Common myeloid progenitor, CD34-positive (primary cell): ENCODE measurements at regions not wholly inside any gene's neighbourhood (a gene's known extent, or its start where the extent isn't known, plus 50 kb on each side); places are given as distances from the start of the nearest gene placed in this dataset.

Experiments
- CTCF ChIA-PET: fragments of 350-600 bp; sonication (Branson Sonifier 250); formaldehyde crosslinking; loops from one replicate; lab custom pipeline; 2021; ENCODE audit warnings: antibody characterized with exemption; lab: Charles Lee
- POLR2A ChIA-PET: fragments of 350-600 bp; sonication (Branson Sonifier 250); formaldehyde crosslinking; loops from one replicate; lab custom pipeline; 2021; ENCODE audit warnings: antibody characterized with exemption; lab: Charles Lee
- DNase-seq, 3 donors: peaks; one replicate each; pipeline versions ENCODE4 v3.0.0 to v3.0.0-alpha.2; 2013
- H3K27ac ChIP-seq, 2 experiments: 1 replicate in 1 of 2; 2 replicates in 1 of 2; pipeline ENCODE4 v1.7.0; 2013; ENCODE audit warnings: inconsistent platforms in 2 of 2, low read length in 2 of 2, mild to moderate bottlenecking in 2 of 2, low read depth in 1 of 2, moderate library complexity in 1 of 2; ENCODE audit not compliant: severe bottlenecking in 2 of 2, insufficient read depth in 1 of 2, poor library complexity in 1 of 2
- H3K27me3 ChIP-seq, 5 experiments: replicated peaks in 2 of 5; 1 replicate in 3 of 5; 2 replicates in 2 of 5; pipeline versions ENCODE4 v1.6.1 to v1.7.0; 2013; ENCODE audit warnings: low read length in 4 of 5, mild to moderate bottlenecking in 2 of 5, moderate library complexity in 2 of 5, inconsistent platforms in 1 of 5; ENCODE audit not compliant: insufficient read depth in 5 of 5, control insufficient read depth in 4 of 5
- H3K36me3 ChIP-seq, 4 experiments: 1 replicate in 2 of 4; 2 replicates in 2 of 4; pipeline versions ENCODE4 v1.6.1 to v1.7.0; 2013; ENCODE audit warnings: low read length in 3 of 4, control low read depth in 1 of 4, mild to moderate bottlenecking in 1 of 4; ENCODE audit not compliant: control insufficient read depth in 4 of 4, insufficient read depth in 4 of 4
- H3K4me1 ChIP-seq, 4 experiments: 1 replicate in 3 of 4; 2 replicates in 1 of 4; pipeline versions ENCODE4 v1.6.1 to v1.7.1; 2013; ENCODE audit warnings: low read length in 3 of 4, mild to moderate bottlenecking in 3 of 4, control low read depth in 1 of 4, inconsistent platforms in 1 of 4, moderate library complexity in 1 of 4; ENCODE audit not compliant: control insufficient read depth in 4 of 4, insufficient read depth in 4 of 4; ENCODE audit errors: control extremely low read depth in 1 of 4
- H3K4me3 ChIP-seq, 7 experiments: 1 replicate in 4 of 7; 2 replicates in 3 of 7; pipeline versions ENCODE4 v1.5.1 to v1.7.0; 2013; ENCODE audit warnings: mild to moderate bottlenecking in 7 of 7, low read length in 6 of 7, moderate library complexity in 6 of 7, inconsistent platforms in 2 of 7, low read depth in 2 of 7, control low read depth in 1 of 7; ENCODE audit not compliant: insufficient read depth in 4 of 7, control insufficient read depth in 1 of 7; ENCODE audit errors: extremely low read depth in 1 of 7
- H3K9me3 ChIP-seq, 5 experiments: 1 replicate in 4 of 5; 2 replicates in 1 of 5; pipeline versions ENCODE4 v1.6.1 to v1.7.1; 2013; ENCODE audit warnings: low read length in 4 of 5, mild to moderate bottlenecking in 2 of 5, inconsistent platforms in 1 of 5, low read depth in 1 of 5, moderate library complexity in 1 of 5; ENCODE audit not compliant: control insufficient read depth in 4 of 5, insufficient read depth in 2 of 5; ENCODE audit errors: control extremely low read depth in 1 of 5
- WGBS: methylation state at CpG from one replicate; pipeline ENCODE4 v1.1.5; 2013; ENCODE audit not compliant: insufficient coverage; 5-methylcytosine and 5-hydroxymethylcytosine counted together

GRCh38 chr10:9515922-9516321 lies 1461.4 kb downstream of the GATA3 start:
- ChIA-PET POLR2A (no interaction called here), CTCF (no interaction called here)
- H3K27ac ChIP-seq = no peak overlapping the region
- no peaks in the 10 kb centered on the region for H3K36me3 ChIP-seq
- DNase-seq = no peak
- H3K4me1 ChIP-seq = no peaks in the 10 kb centered on the region
- H3K27me3 ChIP-seq = no peaks in the 10 kb centered on the region
- H3K4me3 ChIP-seq = no peak overlapping the region
- no peaks in the 10 kb centered on the region for H3K9me3 ChIP-seq
- WGBS = 80% methylated on average over 5 of the region's 6 CpGs

GRCh38 chr10:9535744-9536143 lies 1481.3 kb downstream of the GATA3 start:
- H3K27me3 ChIP-seq = no peaks in the 10 kb centered on the region
- POLR2A ChIA-PET = no interaction called here
- CTCF ChIA-PET = no interaction called here
- no peak for DNase-seq
- 90% methylated on average over 2 of the region's 4 CpGs for WGBS
- H3K9me3 ChIP-seq = no peaks in the 10 kb centered on the region
- H3K4me3 ChIP-seq = no peak overlapping the region
- H3K36me3 ChIP-seq = no peaks in the 10 kb centered on the region
- H3K27ac ChIP-seq = no peak overlapping the region
- no peaks in the 10 kb centered on the region for H3K4me1 ChIP-seq

- 50% methylated on average over 1 of the region's 2 CpGs for WGBS
These were observed 1472.6 kb upstream of the CELF2 start for GRCh38 chr10:9545073-9545472.

GRCh38 chr10:9547936-9548904 lies 1469.5 kb upstream of the CELF2 start:
- H3K27ac ChIP-seq = no peak overlapping the region
- 100% methylated on average over 1 of the region's 3 CpGs for WGBS
- POLR2A ChIA-PET = no interaction called here
- H3K4me3 ChIP-seq = no peak overlapping the region
- no peak for DNase-seq
- CTCF ChIA-PET = no interaction called here
- no peaks in the 10 kb centered on the region for H3K36me3 ChIP-seq
- H3K27me3 ChIP-seq = no peaks in the 10 kb centered on the region
- H3K9me3 ChIP-seq = peaks cover 0 to 6% (median 4%) of the 10 kb centered on the region in 5 experiments
- no peaks in the 10 kb centered on the region for H3K4me1 ChIP-seq

More at GRCh38 chr10:9545073-9545472, 1472.6 kb upstream of the CELF2 start:
- DNase-seq = no peak
- no peak overlapping the region for H3K27ac ChIP-seq
- H3K9me3 ChIP-seq = peaks cover 0 to 4% (median 2%) of the 10 kb centered on the region in 5 experiments
- ChIA-PET CTCF (interaction anchor here (0.9 kb wide), 1 partner anchor 8 kb away, joined by 3 read pairs; no protein-coding TSS in a partner anchor), POLR2A (no interaction called here)
- no peaks in the 10 kb centered on the region for H3K27me3 ChIP-seq
- no peaks in the 10 kb centered on the region for H3K4me1 ChIP-seq
- H3K36me3 ChIP-seq = no peaks in the 10 kb centered on the region
- no peak overlapping the region for H3K4me3 ChIP-seq

- peak in 1 of 3 donors; percentile 5 for DNase-seq
- Histone ChIP-seq H3K9me3 (peaks cover 0 to 6% (median 4%) of the 10 kb centered on the region in 5 experiments), H3K4me1 (no peaks in the 10 kb centered on the region), H3K4me3 (no peak overlapping the region), H3K27me3 (no peaks in the 10 kb centered on the region), H3K36me3 (no peaks in the 10 kb centered on the region), H3K27ac (no peak overlapping the region)
- POLR2A ChIA-PET = no interaction called here
- CTCF ChIA-PET = no interaction called here
- no CpG with 5 or more reads among the region's 2 CpGs for WGBS
These were observed 1466.9 kb upstream of the CELF2 start for GRCh38 chr10:9550810-9551209.

GRCh38 chr10:9554321-9554720 lies 1463.4 kb upstream of the CELF2 start:
- no peak overlapping the region for H3K27ac ChIP-seq
- no peaks in the 10 kb centered on the region for H3K36me3 ChIP-seq
- H3K27me3 ChIP-seq = no peaks in the 10 kb centered on the region
- peaks cover 0 to 6% (median 4%) of the 10 kb centered on the region in 5 experiments for H3K9me3 ChIP-seq
- POLR2A ChIA-PET = no interaction called here
- DNase-seq = peak in 2 of 3 donors; percentile 1 to 5
- H3K4me1 ChIP-seq = no peaks in the 10 kb centered on the region
- H3K4me3 ChIP-seq = no peak overlapping the region
- CTCF ChIA-PET = interaction anchor here (1.4 kb wide), 1 partner anchor 9 kb away, joined by 3 read pairs; no protein-coding TSS in a partner anchor
- WGBS = 56% methylated on average over 1 of the region's 1 CpG

- CTCF ChIA-PET = no interaction called here
- H3K27me3 ChIP-seq = no peaks in the 10 kb centered on the region
- no peak overlapping the region for H3K27ac ChIP-seq
- H3K4me1 ChIP-seq = no peaks in the 10 kb centered on the region
- POLR2A ChIA-PET = no interaction called here
- WGBS = 100% methylated on average over 1 of the region's 3 CpGs
- no peaks in the 10 kb centered on the region for H3K9me3 ChIP-seq
- DNase-seq = no peak
- H3K4me3 ChIP-seq = no peak overlapping the region
- H3K36me3 ChIP-seq = no peaks in the 10 kb centered on the region
These were observed 1456.7 kb upstream of the CELF2 start for GRCh38 chr10:9560976-9561375.
